H9 (cell line): ENCODE measurements at regions not wholly inside any gene's neighbourhood (a gene's known extent, or its start where the extent isn't known, plus 50 kb on each side); places are given as distances from the start of the nearest gene placed in this dataset.

ENCODE experiments used
- DNase-seq: peaks from one replicate; pipeline ENCODE4 v3.0.0-alpha.2; 2017
- H2AFZ ChIP-seq: one replicate; pipeline ENCODE4 v1.6.1; 2013; ENCODE audit warnings: mild to moderate bottlenecking, low read length, control low read depth, moderate library complexity
- H2AK5ac ChIP-seq: 2 replicates; pipeline ENCODE4 v1.6.1; 2013; ENCODE audit warnings: low read length, control low read depth, mixed read lengths; ENCODE audit not compliant: insufficient read length
- H2BK120ac ChIP-seq: one replicate; pipeline ENCODE4 v1.6.1; 2013; ENCODE audit warnings: low read depth, mild to moderate bottlenecking, low read length, control low read depth, inconsistent platforms; ENCODE audit not compliant: poor library complexity, severe bottlenecking
- H2BK12ac ChIP-seq: 2 replicates; pipeline ENCODE4 v1.6.1; 2013; ENCODE audit warnings: low read length, control low read depth, mixed read lengths, low read depth; ENCODE audit not compliant: insufficient read length
- H2BK15ac ChIP-seq: 2 replicates; pipeline ENCODE4 v1.6.1; 2013; ENCODE audit warnings: low read depth, low read length, control low read depth
- H2BK20ac ChIP-seq: one replicate; pipeline ENCODE4 v1.6.1; 2013; ENCODE audit warnings: low read depth, mild to moderate bottlenecking, low read length, control low read depth, inconsistent platforms; ENCODE audit not compliant: poor library complexity, severe bottlenecking
- H2BK5ac ChIP-seq: 2 replicates; pipeline ENCODE4 v1.6.1; 2013; ENCODE audit warnings: low read length, control low read depth, mixed read lengths; ENCODE audit not compliant: insufficient read length
- H3K14ac ChIP-seq: 2 replicates; pipeline ENCODE4 v1.6.1; 2013; ENCODE audit warnings: low read length, control low read depth; ENCODE audit not compliant: insufficient read depth
- H3K18ac ChIP-seq: 2 replicates; pipeline ENCODE4 v1.6.1; 2013; ENCODE audit warnings: low read depth, mild to moderate bottlenecking, mixed read lengths, low read length, control low read depth; ENCODE audit not compliant: insufficient read length
- H3K23ac ChIP-seq: 2 replicates; pipeline ENCODE4 v1.6.1; 2013; ENCODE audit warnings: low read length, control low read depth, mixed read lengths, low read depth; ENCODE audit not compliant: insufficient read length
- H3K23me2 ChIP-seq: 2 replicates; pipeline ENCODE4 v1.6.1; 2013; ENCODE audit warnings: low read depth, mild to moderate bottlenecking, mixed read lengths, low read length, control low read depth; ENCODE audit not compliant: insufficient read length, poor library complexity, severe bottlenecking
- H3K27ac ChIP-seq: 2 replicates; pipeline ENCODE4 v1.5.1; 2013; ENCODE audit warnings: low read length, control low read depth, mixed read lengths, low read depth; ENCODE audit not compliant: insufficient read length
- H3K27me3 ChIP-seq: 2 replicates; pipeline ENCODE4 v1.6.1; 2013; ENCODE audit warnings: low read length, control low read depth, inconsistent platforms; ENCODE audit not compliant: insufficient read depth
- H3K4ac ChIP-seq: 2 replicates; pipeline ENCODE4 v1.6.1; 2013; ENCODE audit warnings: low read depth, mild to moderate bottlenecking, control low read depth, inconsistent platforms, low read length, moderate library complexity
- H3K4me1 ChIP-seq: 2 replicates; pipeline ENCODE4 v1.6.1; 2013; ENCODE audit warnings: low read length, control low read depth, inconsistent platforms; ENCODE audit not compliant: insufficient read depth
- H3K4me2 ChIP-seq: 2 replicates; pipeline ENCODE4 v1.6.1; 2013; ENCODE audit warnings: low read length, control low read depth, mixed read lengths; ENCODE audit not compliant: insufficient read length, insufficient read depth
- H3K56ac ChIP-seq: 2 replicates; pipeline ENCODE4 v1.6.1; 2013; ENCODE audit warnings: low read depth, mild to moderate bottlenecking, mixed read lengths, low read length, control low read depth; ENCODE audit not compliant: insufficient read length
- H3K79me1 ChIP-seq: 2 replicates; pipeline ENCODE4 v1.6.1; 2013; ENCODE audit warnings: low read depth, mild to moderate bottlenecking, moderate library complexity, low read length, control low read depth, inconsistent platforms; ENCODE audit not compliant: insufficient read depth, poor library complexity, severe bottlenecking
- H3K79me2 ChIP-seq: 2 replicates; pipeline ENCODE4 v1.6.1; 2013; ENCODE audit warnings: low read length, control low read depth, inconsistent platforms; ENCODE audit not compliant: insufficient read depth
- H3K9ac ChIP-seq: 2 replicates; pipeline ENCODE4 v1.6.1; 2013; ENCODE audit warnings: low read length, control low read depth, mixed read lengths; ENCODE audit not compliant: insufficient read length; ENCODE audit errors: extremely low read depth
- H3K9me3 ChIP-seq: one replicate; pipeline ENCODE4 v1.6.1; 2013; ENCODE audit warnings: low read depth, low read length, inconsistent platforms; ENCODE audit not compliant: control insufficient read depth
- H3T11ph ChIP-seq: one replicate; pipeline ENCODE4 v1.6.1; 2013; ENCODE audit warnings: mild to moderate bottlenecking, low read length, control low read depth, inconsistent platforms
- H4K20me1 ChIP-seq: one replicate; pipeline ENCODE4 v1.6.1; 2013; ENCODE audit not compliant: control insufficient read depth, insufficient read length, insufficient read depth
- H4K5ac ChIP-seq: 2 replicates; pipeline ENCODE4 v1.6.1; 2013; ENCODE audit warnings: low read depth, mild to moderate bottlenecking, mixed read lengths, low read length, control low read depth; ENCODE audit not compliant: insufficient read length
- H4K8ac ChIP-seq: replicated peaks from 2 replicates; pipeline ENCODE4 v1.6.1; 2013; ENCODE audit warnings: low read length, control low read depth, mixed read lengths, low read depth; ENCODE audit not compliant: insufficient read length
- H4K91ac ChIP-seq: 2 replicates; pipeline ENCODE4 v1.6.1; 2013; ENCODE audit warnings: low read depth, mild to moderate bottlenecking, moderate library complexity, mixed read lengths, low read length, control low read depth; ENCODE audit not compliant: insufficient read length
- H3K27ac Mint-ChIP-seq, 3 experiments: 2 replicates in 2 of 3; 3 replicates in 1 of 3; pipeline ENCODE4 v1.8.0; 2020 to 2021; ENCODE audit warnings: mixed read lengths in 3 of 3, mild to moderate bottlenecking in 1 of 3, moderate library complexity in 1 of 3
- H3K27me3 Mint-ChIP-seq: 2 replicates; pipeline ENCODE4 v1.8.0; 2021; ENCODE audit warnings: low read depth, mild to moderate bottlenecking, moderate library complexity, mixed read lengths
- H3K36me3 Mint-ChIP-seq, 3 experiments: 2 replicates in 2 of 3; 3 replicates in 1 of 3; pipeline ENCODE4 v1.8.0; 2020 to 2021; ENCODE audit warnings: low read depth in 3 of 3, mixed read lengths in 3 of 3; ENCODE audit not compliant: insufficient read depth in 1 of 3
- H3K4me1 Mint-ChIP-seq, 2 experiments: 2 replicates each; pipeline ENCODE4 v1.8.0; 2020; ENCODE audit warnings: mixed read lengths in 2 of 2
- H3K4me3 Mint-ChIP-seq, 2 experiments: 2 replicates in 1 of 2; 3 replicates in 1 of 2; pipeline ENCODE4 v1.8.0; 2020 to 2021; ENCODE audit warnings: mild to moderate bottlenecking in 2 of 2, mixed read lengths in 2 of 2, moderate library complexity in 1 of 2
- H3K9me3 Mint-ChIP-seq, 2 experiments: 2 replicates in 1 of 2; 3 replicates in 1 of 2; pipeline ENCODE4 v1.8.0; 2020; ENCODE audit warnings: mild to moderate bottlenecking in 2 of 2, mixed read lengths in 2 of 2, moderate library complexity in 1 of 2
- CTCF ChIP-seq: fragments of 200-600 bp; sonication (generic); conservative IDR thresholded peaks from 3 replicates; pipeline ENCODE4 v1.8.0; 2021; ENCODE audit warnings: antibody characterized with exemption, mild to moderate bottlenecking
- WGBS: extraction: QIAGEN DNeasy Blood & Tissue Kit; methylation state at CpG from one replicate; pipeline ENCODE4 v1.1.7; 2013; ENCODE audit warnings: missing lambda C conversion rate, low lambda C conversion rate, mixed read lengths; ENCODE audit not compliant: insufficient read length; ENCODE audit errors: extremely low coverage; 5-methylcytosine and 5-hydroxymethylcytosine counted together

- Histone ChIP-seq H3K27me3 (no peaks in the 10 kb centered on the region), H2BK15ac (no peak overlapping the region), H2BK120ac (no peak overlapping the region), H3K18ac (no peak overlapping the region), H3K4me2 (no peak overlapping the region), H3K56ac (no peak overlapping the region), H2AK5ac (no peak overlapping the region), H3K14ac (no peak overlapping the region), H3K79me1 (no peaks in the 10 kb centered on the region), H2AFZ (no peak overlapping the region), H3K4ac (no peak overlapping the region), H3K9me3 (no peaks in the 10 kb centered on the region), H3K27ac (no peak overlapping the region), H3K79me2 (no peaks in the 10 kb centered on the region), H3K9ac (no peak overlapping the region), H3K23ac (no peak overlapping the region), H3T11ph (no peak overlapping the region), H4K5ac (no peak overlapping the region), H2BK5ac (no peak overlapping the region), H3K4me1 (no peaks in the 10 kb centered on the region), H4K91ac (no peak overlapping the region), H4K8ac (no peak overlapping the region), H2BK12ac (no peak overlapping the region), H4K20me1 (no peaks in the 10 kb centered on the region), H3K23me2 (no peaks in the 10 kb centered on the region), H2BK20ac (no peak overlapping the region)
- H3K4me1 Mint-ChIP-seq: no peaks in the 10 kb centered on the region
- WGBS: no CpG with 5 or more reads among the region's 1 CpG
- peaks cover 2 to 5% (median 3%) of the 10 kb centered on the region in 3 experiments; a peak in 4 of 7 replicates for H3K36me3 Mint-ChIP-seq
- no peak for TF ChIP-seq CTCF
- H3K27ac Mint-ChIP-seq: no peak overlapping the region
- H3K9me3 Mint-ChIP-seq: peaks cover 9 to 18% of the 10 kb centered on the region in 2 experiments; a peak in 4 of 5 replicates
- no peaks in the 10 kb centered on the region for H3K27me3 Mint-ChIP-seq
- DNase-seq: no peak
- no peak overlapping the region for H3K4me3 Mint-ChIP-seq
Measured at GRCh38 chr13:80817979-80818378, 477.1 kb upstream of the SPRY2 start.
